Stimulated activated CD4-positive, alpha-beta T cell treated with anti-CD3 and anti-CD28 coated beads, Interleukin-15, amount 100 ng/mL, for 48 hours (primary cell): ENCODE measurements at regions not wholly inside any gene's neighbourhood (a gene's known extent, or its start where the extent isn't known, plus 50 kb on each side); places are given as distances from the start of the nearest gene placed in this dataset.

Experiments used
- DNase-seq, 2 donors: peaks; one replicate each; pipeline ENCODE4 v3.0.0-alpha.2; 2020; ENCODE audit warnings: low read depth in 2 of 2

DNA sequence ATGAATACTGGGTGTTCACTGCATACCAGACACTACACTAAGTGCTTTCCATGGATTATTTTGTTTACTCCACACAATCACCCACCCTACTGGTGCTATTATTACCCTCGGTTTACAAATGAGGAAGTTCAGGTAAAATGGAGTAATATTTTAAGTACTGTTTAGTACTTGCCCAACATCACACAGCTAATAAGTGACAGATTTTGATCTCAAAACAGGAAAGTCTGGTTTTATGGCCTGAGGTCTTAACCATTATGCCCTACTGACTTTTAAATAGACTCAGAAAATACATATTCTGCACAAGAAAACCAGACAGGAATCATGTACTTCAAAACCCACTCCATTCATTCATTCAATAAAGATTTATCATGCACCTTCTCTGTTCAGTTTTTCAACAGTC lies 431.0 kb upstream of the TLE4 start:
- DNase-seq: no peak

DNA sequence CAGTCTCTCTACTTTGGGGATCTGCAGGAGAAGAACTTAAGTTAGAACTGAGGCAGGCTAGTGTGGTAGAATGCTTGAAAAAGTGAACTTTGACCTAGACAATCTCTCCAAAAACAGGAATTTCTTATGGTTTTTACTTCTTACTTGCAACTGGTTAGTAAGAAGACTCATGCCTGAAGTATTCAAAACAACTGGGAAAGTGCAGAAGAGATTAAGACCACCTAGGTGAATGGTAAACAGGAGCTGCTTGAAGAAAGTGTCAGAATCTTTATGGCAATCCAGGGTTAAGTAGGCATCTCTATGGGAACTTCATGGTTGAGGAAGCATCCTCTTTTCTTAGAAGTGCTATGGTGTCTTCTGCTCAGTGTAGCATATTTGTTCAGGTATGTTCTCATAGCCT lies 428.6 kb upstream of the TLE4 start:
- no peak for DNase-seq

DNA sequence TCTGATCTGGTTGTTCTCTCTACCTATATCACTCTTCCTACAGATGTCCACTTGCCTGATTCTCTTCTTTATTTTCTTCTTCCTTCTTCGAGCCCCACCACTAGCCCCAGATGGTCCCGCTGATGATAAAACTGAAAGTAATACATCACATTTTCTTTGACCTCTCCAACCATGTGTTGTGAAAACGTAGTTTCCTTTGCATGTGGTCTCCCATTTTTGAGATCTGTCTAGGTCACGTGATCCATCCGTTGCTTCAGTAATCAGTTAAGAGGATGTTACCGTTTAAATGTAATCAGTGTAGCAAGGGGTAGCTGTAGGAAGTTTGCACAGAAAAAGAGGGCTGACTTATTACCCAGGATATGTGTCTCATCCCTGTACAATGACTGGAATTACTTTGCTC lies 426.3 kb upstream of the TLE4 start:
- DNase-seq: no peak

DNA sequence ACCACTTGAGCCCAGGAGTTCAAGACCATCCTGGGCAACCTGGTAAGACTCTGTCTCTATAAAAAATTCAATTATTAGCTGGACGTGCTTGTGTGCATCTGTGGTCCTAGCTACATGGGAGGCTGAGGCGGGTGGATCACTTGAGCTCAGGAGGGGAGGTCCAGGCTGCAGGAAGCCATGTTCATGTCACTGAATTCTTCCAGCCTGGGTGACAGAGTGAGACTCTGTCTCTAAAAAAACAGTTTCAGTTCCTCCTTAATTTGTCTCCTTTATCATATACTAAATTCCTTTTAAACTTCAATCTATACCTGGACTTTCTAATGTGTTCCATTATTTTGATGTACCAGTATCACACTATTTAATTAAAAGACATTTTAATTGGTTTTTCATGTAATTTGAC lies 422.2 kb upstream of the TLE4 start:
- no peak for DNase-seq

DNA sequence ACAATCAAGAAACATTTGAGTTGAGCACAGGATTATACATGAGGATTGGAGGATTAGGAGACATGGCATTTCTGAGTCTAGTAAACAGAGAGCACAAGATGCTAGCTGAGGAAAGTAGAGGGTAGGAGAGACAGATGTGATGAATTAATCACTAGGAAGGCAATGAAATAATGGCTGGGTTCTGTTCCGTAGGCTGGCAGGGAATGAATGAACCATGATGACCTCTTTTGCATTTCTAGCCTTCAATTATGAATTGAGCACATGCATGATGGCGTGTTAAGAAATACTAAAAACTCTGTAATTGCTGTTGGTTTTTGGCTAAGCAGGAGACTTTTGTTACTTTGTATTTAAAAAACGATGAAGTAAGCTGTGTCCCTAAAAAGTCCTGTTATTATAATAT lies 420.0 kb upstream of the TLE4 start:
- no peak for DNase-seq

DNA sequence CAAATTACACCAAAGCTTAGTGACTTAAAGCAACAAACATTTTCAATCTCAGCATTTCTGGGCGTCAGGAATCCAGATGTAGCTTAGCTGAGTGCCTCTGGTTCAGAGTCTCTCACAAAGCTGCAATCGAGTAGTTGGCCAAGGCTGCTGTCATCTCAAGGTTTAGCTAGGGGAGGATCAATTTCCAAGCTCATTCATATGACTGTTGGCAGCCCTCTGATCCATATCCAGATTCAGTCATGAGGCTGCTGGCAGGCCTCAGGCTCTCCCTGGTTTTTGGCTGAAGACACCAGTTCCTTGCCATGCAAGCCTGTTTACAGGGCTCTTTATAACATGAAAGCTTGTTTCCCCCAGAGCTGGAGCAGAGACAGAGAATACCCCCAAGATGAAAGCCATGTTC lies 419.5 kb upstream of the TLE4 start:
- DNase-seq: no peak

DNA sequence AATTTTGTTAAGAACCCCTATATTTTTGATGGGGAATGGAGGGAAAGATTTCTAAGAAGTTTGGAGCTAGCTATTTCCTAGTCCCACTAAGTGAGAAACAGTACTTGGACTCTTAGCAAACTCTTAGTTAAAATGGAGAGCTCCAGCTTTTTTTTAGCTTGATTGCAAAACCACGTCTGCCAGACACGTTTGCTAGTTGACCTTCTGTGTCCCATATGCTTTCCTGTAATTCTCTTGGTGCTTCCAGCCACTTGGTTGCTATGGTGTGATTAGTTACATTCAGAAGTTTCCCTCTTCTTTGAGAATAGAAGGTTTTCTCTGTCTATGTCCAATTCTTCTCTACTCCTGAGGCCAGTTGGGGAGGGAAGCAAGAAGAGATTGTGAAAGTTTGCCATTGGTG lies 417.0 kb upstream of the TLE4 start:
- DNase-seq: no peak

DNA sequence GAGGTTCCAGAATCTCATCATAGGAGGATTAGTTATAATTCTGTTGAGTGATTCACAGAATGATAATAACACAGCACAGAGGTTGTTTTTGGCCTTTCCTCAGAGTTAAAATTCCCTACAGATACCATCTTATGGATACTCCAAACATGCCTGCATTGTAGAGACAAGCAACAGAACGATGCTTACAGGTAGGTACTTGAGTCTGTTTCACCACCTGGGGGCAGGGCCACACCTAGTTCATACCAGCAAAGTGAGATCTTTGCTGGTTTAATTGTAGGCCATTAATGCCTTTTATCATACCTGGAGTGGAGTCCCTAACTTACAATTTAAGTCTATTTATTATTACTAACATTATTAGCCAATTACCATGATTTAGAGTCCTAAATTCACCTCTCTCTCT lies 416.5 kb upstream of the TLE4 start:
- DNase-seq: no peak

DNA sequence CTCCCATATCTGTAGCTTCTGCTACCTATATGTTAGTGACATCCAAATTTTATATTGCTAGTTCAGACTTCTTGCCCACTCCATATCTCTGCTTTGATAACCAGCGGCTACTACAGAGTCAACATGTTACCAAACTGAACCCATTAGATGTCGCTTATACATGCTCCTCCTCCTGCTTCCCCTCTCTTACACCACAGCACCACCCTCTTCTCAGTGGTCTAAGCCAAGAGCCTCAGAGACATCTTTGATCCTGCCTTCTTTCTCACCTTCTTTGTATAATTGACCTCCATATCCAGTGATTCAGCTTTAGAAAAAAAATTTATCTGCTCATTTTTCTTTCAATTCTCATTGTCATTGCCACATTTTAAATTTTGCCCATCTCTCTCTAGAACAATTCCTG lies 408.2 kb upstream of the TLE4 start:
- no peak for DNase-seq

DNA sequence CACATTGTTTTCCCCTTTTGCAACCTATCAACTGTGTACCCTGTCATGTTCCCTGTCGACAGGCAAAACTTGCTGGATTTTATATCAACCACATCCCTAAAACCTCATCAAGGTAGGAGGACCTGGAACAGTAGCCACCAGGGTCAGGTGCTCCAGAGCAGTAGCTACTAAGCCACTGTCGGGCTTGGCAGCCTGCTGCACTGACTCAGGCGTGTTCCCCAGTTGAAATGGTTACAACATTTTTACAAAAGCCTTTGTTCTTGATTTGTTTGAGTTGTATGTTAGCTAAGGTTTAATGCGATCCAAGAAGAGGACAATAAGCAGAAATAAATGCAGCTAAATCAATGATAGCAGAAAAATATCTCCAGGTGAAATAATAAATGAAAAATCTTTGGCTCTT lies 407.4 kb upstream of the TLE4 start:
- DNase-seq: no peak

DNA sequence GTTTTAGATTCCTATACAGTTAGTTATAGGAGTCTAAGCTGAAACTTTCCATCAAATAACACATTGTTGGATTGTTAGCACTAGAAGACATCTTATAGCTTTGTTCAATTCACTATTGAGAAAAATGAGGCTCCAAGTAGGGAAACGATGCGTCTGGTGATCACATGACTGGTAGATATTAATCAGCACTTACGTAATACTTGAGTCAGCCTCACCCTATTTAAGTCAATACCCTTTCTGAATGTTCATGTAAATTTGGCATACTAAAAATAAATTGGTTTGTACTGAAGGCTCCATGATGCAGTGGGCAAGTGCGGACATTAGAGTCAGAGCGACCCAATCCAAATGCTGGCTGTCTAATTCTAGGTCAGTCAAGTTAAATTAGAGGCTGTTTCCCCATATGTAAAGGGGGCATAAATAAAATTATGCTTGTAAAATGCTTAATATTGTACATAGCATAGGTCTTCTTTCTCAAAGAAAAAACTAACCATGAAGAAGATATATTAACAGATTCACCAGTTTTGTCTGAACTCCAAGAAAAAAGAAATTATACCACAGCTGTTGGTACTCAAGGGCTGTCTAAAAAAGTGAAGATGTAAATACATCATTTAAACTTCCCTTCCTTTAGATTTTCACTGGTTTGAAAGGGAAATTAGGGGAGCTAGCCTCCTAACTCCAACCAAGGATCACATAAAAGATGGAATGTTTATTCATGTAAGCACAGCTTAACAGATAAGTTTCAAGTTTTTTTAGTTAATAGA lies 406.6 kb upstream of the TLE4 start:
- DNase-seq: no peak

DNA sequence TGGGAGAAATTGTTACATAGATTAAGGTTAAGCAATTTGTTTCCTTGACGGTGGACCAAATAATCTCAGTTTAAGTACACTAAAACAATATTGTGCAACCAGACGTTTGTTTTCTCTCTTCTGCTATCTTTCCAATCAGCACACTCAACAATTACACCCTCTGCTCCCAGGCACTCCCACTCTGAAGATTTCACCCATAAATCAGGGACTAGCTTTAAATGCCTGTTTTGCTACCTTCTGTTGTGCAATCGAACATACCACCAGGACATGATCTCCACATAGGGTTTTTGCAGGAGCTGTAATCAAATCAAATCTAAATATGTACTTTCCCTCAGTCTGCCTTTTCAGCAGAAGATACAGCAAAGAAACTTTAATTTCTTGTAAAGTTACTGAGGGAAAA lies 405.8 kb upstream of the TLE4 start:
- DNase-seq: no peak

DNA sequence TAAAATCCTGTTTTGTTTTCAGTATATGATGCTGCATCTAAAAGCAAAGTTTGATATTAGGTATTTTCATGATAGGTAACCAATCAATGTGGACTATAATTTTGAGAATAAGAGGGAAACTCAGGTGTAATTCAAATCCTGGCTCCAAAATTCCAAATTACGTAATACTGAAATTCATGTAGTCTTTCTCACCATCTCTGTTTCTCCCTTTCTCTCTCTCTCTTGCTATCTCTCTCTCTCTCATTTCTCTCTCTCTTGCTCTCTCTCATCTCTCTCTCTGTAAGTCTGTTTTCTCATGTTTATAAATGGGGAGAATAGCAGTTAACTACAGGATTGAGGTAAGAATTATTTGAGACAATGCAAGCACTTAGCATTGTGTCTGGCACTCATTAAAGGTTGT lies 401.1 kb upstream of the TLE4 start:
- DNase-seq: no peak

DNA sequence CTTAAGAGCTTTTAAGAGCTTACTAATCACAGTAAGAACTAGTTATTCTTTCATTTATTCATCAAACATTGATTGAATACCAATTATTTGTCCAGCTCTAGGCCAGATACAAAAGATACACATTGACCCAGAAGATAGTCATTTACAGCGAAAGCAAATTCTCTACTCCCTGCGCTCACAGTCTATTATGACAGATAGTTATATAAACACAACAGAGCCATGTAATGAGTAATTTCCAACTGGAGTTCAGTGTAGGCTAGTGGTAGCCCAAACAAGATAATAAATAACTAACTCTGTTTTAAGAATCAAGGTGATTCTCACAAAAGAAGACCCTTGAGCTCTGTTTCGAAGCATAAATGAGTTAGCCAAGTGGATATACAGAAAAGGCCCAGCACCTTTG lies 397.8 kb upstream of the TLE4 start:
- DNase-seq: no peak

DNA sequence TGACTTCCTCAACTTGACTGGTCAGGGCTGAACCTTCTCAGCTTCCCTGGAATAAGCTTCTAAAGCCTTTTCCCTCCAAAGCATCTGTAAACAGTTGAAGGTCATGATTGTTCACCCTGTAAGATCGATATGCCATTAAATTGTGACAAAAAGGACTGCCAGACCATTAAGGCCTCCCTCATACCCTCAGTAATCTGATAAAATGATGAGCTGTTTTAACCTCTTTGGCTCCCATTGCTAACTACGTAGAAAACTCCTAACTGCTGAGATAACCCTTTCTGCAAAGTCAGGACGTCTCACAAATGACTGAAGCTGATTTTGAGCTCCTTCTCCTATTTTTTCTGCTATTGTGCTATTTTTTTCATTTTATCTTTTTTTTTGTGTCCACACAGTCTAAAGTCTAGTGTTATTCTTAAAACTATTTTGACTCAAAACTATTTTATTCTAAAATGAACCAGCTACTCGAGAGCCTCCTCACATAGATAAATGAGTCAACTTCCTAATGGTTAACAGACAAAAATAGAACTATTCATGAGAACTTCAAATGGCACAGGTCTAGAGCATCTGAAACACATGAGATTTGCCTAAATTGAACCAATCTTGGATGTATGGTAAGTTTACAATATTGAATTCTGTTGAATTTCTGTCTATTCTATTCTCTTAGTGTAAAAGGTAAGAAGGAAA lies 395.6 kb upstream of the TLE4 start:
- DNase-seq: no peak

DNA sequence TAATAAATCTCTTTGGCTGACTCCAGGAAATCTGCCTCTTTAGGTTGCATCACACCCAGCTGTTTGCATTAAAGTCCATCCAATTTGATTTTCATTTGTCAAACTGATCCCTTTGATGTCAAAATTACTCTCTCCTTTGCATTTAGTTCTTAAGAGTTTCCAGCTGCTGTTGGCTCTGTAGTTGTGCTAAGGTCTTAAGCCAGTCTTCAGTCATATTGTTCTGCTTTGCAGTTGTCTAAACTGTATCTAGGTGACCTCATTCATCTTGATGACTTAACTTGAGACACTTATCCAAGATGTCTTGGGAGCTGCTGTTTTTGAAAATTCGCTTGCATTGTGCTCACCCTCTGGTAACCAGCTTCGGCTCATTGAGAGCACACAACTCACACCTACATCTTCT lies 386.9 kb upstream of the TLE4 start:
- no peak for DNase-seq

DNA sequence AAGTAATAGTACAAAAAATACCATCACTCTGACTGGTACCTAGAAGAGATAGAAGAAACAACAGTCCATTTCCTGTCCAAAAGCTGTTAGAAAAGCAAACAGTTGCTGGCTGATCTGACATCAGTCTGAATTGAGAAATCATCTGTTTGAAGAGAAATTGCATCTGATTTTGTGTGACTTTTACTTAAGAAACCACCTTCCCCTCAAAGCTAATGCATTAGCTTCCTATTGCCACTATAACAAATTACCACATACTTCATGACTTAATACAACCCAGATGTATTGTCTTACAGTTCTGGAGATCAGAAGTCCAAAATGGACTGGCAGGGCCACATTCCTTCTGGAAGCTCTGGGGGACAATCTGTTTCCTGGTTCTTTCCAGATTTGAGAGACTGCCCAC lies 385.9 kb upstream of the TLE4 start:
- no peak for DNase-seq

DNA sequence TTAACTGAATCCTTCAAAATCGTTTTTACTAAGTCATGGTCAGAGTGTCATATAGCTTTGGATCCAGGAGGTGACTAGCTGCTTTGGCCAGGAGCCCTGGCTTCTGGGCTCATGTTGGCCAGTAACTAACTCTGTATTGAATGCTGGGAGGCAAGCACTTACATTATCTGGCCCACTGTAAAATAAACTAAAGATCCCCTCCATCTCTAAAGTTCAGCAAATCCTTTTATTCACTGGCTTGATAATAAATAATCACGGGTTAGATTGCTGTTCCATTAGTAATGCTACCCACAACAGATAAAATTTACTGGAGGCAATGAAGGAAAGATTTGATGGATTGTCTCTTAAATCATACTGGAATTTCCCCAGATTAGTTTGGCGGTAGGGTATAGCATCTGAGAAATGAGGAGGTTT lies 382.2 kb upstream of the TLE4 start:
- DNase-seq: no peak

DNA sequence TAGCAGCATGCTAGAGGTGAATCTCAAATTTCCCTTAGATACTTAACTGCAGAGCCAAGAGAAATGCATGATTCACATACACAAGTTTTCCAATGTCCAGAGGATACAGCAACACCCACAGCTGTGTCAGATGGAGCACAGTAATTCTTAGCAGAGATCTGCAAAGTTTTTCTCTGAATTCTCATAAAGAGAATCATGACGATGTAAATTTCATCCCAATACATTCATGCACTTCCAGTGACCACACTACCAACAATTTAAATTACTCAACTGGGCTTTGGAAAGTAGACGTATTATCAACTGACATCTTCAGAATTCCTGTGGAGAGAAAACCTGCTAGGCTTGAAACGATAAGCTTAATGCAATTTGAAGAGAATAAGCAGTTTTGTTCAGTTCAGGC lies 378.8 kb upstream of the TLE4 start:
- no peak for DNase-seq

DNA sequence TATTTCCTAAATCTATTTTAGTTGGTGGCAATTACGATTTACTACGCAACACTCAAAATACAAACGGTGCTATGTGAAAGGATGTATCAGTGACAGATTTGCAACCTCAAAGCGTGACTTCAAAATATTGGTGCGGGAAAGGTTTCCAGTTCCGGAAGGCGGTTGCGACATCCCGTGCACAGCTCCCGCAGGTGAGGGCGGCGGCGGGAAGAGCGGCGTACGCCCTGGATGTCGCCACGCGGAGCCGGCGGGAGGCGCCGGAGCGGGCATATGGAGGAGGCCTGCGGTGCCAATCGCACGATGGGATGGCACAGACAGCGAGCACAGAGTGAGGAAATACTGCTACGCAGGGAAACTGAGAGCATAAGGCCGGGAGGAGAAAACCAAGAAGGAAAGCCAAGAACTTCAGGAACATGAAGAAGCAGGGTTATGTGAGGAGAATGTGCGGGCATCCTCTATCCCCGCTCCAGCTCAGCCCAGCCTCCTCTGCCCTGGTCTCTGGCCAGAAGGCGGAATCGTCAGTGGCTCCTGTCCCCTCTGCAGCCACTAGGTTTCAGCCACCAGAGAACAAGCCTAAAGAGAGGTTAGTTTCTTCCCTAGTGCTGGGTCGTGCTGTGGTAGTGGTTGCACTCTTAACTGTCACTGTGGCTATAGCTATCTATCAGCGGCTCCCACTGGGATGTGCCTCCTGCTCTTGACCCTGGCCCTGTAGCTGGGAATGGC lies 378.1 kb upstream of the TLE4 start:
- no peak for DNase-seq

DNA sequence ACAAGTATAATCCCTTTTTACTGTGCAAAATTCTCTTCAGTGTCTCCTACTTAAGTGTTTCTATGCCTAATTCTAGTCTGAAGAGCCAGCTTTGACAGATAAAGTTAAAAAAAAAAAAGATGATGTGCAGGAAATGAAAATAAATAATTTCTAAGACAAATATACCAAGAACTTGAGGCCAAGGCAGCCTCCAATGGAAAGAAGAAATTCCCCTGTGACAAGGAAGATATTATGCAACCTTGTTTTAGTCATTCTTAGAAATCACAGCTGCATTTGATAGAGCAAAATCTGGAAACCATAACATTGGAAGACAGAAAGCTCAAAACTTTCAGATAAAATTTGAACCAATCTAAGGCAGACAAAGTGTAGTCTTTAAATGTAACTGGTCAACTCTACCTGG lies 375.9 kb upstream of the TLE4 start:
- DNase-seq: no peak

DNA sequence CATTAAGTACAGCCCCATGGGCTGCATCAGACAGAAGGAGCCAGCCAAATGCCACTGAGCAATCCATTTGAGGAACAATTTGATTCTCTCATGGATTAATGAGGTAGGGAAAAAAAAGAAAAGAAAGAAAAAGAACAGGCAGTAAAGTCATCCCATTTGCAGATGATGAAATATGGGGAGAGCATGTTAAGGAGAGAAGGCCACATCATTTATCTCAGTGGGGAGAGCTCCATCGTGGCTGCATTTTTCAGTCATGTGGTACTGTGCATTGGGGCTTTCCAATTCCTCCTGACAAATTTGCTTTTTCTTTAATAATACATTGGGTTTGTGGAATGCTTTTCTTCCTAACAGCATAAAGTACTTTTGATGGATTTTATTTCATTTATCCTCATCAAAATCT lies 375.2 kb upstream of the TLE4 start:
- no peak for DNase-seq

DNA sequence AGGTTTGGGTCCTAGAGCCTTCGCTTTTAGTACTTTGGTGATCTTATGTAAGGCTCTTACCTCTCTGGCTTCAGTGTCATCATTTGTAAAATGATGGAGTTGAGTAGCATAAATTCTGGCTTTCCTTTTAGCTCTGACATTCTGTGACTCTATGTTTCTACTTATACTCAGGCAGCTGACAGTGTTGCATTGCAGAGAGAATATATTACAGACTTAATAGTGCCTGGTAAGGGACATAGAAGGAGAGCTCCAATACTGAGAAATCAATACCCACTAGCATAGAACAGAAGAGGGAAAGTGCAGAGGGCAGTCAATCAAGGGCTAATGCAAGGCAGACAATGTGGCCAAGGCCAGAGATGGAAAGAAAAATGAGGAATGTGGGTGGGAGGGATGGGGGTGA lies 371.4 kb upstream of the TLE4 start:
- no peak for DNase-seq
